ENCODE measurements at regions not wholly inside any gene's neighbourhood (a gene's known extent, or its start where the extent isn't known, plus 50 kb on each side); places are given as distances from the start of the nearest gene placed in this dataset.

- H3K4me3 ChIP-seq: no peak overlapping the region
- no peak for TF ChIP-seq CTCF (IDR thresholded peaks at IDR 0.05)
- no peaks in the 10 kb centered on the region for H3K36me3 ChIP-seq (ENCODE audit: low read depth)
- intact Hi-C loops (cut with DNase I, micrococcal nuclease): no loop called here
- DNase-seq: no peak
- ATAC-seq: no peak
- no peaks in the 10 kb centered on the region for H3K4me1 ChIP-seq (ENCODE audit: low read depth)
- H3K9me3 ChIP-seq: no peaks in the 10 kb centered on the region
Measured at GRCh38 chr5:155504606-155505005, 491.1 kb downstream of the KIF4B start.

- Histone ChIP-seq H3K4me3 (no peak overlapping the region), H3K9me3 (no peaks in the 10 kb centered on the region), H3K4me1 (ENCODE audit: low read depth) (no peaks in the 10 kb centered on the region), H3K36me3 (ENCODE audit: low read depth) (no peaks in the 10 kb centered on the region)
- ATAC-seq (no peak), DNase-seq (no peak)
- intact Hi-C loops (cut with DNase I, micrococcal nuclease): no loop called here
- TF ChIP-seq CTCF (IDR thresholded peaks at IDR 0.05): no peak
Measured at GRCh38 chr5:155507363-155507762, 493.8 kb downstream of the KIF4B start.

DNA sequence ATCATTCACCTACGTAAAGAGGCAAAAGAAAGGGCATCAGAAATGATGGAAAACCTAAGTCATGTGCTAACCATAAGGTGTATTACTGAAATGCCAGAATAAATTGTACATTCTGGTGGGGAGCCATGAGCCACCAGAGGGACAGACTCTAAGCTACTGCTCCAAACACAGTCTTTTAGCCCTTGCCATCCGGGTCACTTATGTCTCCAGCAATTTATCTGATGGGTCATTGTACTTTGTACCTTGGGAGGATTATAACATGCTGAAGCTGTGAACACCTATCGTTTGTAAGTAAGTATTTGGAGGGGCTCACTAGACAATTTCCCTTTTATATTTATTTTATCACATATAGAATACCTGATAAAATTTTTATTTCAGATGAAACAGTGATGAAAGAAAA lies 495.1 kb downstream of the KIF4B start:
- ATAC-seq (no peak), DNase-seq (no peak)
- Histone ChIP-seq H3K36me3 (ENCODE audit: low read depth) (no peaks in the 10 kb centered on the region), H3K4me1 (ENCODE audit: low read depth) (no peaks in the 10 kb centered on the region), H3K9me3 (no peaks in the 10 kb centered on the region), H3K4me3 (no peak overlapping the region)
- intact Hi-C loops (cut with DNase I, micrococcal nuclease): no loop called here
- TF ChIP-seq CTCF (IDR thresholded peaks at IDR 0.05): no peak

DNA sequence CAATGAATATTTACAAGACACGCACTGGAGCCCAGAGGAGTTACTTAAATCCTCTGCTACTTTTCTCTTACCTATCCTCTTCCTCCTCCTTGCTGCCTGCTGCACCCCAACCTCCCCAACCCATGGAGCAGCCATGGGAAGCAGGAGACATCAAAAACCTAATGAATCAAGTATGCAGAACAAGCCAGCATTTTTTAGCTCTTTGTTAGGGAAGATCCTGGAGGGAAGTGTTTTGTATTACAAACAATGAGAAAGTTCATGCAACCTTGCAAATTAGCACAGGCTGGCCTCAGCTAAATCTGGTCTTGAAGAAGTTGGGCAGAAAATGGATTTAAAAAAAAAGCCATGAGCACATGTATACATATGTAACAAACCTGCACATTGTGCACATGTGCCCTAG lies 498.8 kb downstream of the KIF4B start:
- H3K9me3 ChIP-seq: no peaks in the 10 kb centered on the region
- DNase-seq (no peak), ATAC-seq (no peak)
- intact Hi-C loops (cut with DNase I, micrococcal nuclease): no loop called here
- H3K36me3 ChIP-seq (ENCODE audit: low read depth): no peaks in the 10 kb centered on the region
- no peaks in the 10 kb centered on the region for H3K4me1 ChIP-seq (ENCODE audit: low read depth)
- no peak overlapping the region for H3K4me3 ChIP-seq
- TF ChIP-seq CTCF (IDR thresholded peaks at IDR 0.05): no peak

DNA sequence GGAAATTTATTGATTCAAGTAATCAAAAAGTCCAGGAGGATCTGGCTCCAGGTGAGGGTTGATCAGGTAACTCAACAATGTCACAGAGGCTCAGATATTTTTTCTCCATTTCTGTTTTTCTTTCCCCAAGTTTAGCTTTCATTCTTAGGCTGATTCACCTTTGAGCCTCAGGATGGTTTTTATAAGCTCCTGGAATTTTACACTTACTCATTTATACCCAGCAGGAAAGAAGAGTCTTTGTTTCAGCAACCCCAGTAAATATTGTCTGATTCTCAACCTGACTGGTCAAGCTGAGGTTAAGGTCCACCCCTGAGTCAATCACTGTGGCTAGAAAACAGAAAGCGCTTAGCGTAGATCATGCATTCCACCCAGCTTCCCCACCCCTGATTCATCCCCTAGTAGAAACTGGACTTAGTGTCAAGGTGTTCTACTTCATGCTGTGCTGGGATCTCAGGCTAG lies 500.6 kb downstream of the KIF4B start:
- intact Hi-C loops (cut with DNase I, micrococcal nuclease): no loop called here
- H3K4me1 ChIP-seq (ENCODE audit: low read depth): no peaks in the 10 kb centered on the region
- no peaks in the 10 kb centered on the region for H3K9me3 ChIP-seq
- H3K4me3 ChIP-seq: no peak overlapping the region
- TF ChIP-seq CTCF (IDR thresholded peaks at IDR 0.05): no peak
- no peaks in the 10 kb centered on the region for H3K36me3 ChIP-seq (ENCODE audit: low read depth)
- DNase-seq (no peak), ATAC-seq (no peak)

DNA sequence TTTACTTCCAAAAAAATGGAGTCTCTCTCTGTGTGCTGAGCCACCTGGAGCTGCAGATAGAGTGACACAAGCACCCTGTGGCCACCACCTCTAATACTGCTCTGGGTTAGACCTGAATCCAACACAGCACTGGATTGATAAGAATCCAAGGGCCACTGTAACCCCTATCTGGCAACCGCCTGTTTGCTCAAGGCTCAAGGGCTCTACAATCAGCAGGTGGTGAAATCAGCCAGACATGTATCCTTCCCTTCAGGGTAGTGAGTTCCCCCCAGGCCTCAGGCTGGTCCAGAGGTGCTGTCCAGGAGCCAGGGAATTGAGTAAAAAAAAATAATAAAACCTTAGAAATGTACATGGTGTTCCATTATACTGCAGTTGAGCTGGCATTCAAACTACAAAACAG lies 509.0 kb downstream of the KIF4B start:
- no peak for ATAC-seq
- intact Hi-C loops (cut with DNase I, micrococcal nuclease): no loop called here

More for the DNA sequence above, 509.0 kb downstream of the KIF4B start:
- no peaks in the 10 kb centered on the region for H3K9me3 ChIP-seq
- H3K4me3 ChIP-seq: no peak overlapping the region
- DNase-seq: no peak
- no peaks in the 10 kb centered on the region for H3K36me3 ChIP-seq (ENCODE audit: low read depth)
- TF ChIP-seq CTCF (IDR thresholded peaks at IDR 0.05): no peak
- H3K4me1 ChIP-seq (ENCODE audit: low read depth): no peaks in the 10 kb centered on the region

All from mucosa of descending colon (tissue), 3 donors.